ENCODE measurements at regions not wholly inside any gene's neighbourhood (a gene's known extent, or its start where the extent isn't known, plus 50 kb on each side); places are given as distances from the start of the nearest gene placed in this dataset.

DNA sequence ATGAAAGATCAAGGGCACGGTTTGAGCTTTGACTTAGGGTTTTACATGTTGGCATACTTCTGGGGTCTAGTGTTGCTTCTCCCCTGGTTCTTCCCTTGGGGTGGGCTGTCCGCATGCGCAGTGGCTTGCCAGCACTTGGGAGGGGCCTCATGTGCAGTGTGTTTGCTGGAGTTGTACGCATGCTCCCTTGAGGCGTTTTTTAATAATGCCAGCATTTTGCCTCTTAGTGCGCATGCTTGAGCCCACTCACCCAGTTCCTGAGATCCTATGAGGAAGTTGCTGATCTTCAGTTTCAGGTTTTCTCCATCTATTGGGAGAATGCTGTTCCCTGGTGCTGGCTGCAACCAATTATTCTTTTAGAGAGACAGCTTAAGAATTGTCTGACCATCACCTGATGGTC, 113.4 kb upstream of the GPR141 start:
- no peaks in the 10 kb centered on the region for H3K36me3 Mint-ChIP-seq (ENCODE audit: low read depth)
- Histone ChIP-seq H3K36me3 (ENCODE audit: insufficient read depth, low read length) (no peaks in the 10 kb centered on the region), H3K9me3 (ENCODE audit: control insufficient read depth in 1 of 2, insufficient read depth in 1 of 2, low read length in 2 of 2) (peaks cover 0 to 5% of the 10 kb centered on the region in 2 experiments), H3K27me3 (ENCODE audit: control insufficient read depth in 1 of 2, insufficient read depth in 2 of 2, low read length in 2 of 2) (peaks cover 3 to 13% of the 10 kb centered on the region in 2 experiments), H3K4me3 (ENCODE audit: low read length) (no peak overlapping the region), H3K27ac (ENCODE audit: low read depth in 1 of 2, low read length in 2 of 2) (no peak overlapping the region), H3K4me1 (ENCODE audit: insufficient read depth, low read length) (no peaks in the 10 kb centered on the region)
- H3K4me3 Mint-ChIP-seq: no peak overlapping the region
- ChIA-PET CTCF (no interaction called here), POLR2A (no interaction called here)
- no peak overlapping the region for H3K27ac Mint-ChIP-seq
- peaks cover 43% of the 10 kb centered on the region for H3K27me3 Mint-ChIP-seq
- no peak for ATAC-seq (ENCODE audit: poor library complexity)
- no peaks in the 10 kb centered on the region for H3K4me1 Mint-ChIP-seq (ENCODE audit: low read depth)
- no peak for DNase-seq
- no peaks in the 10 kb centered on the region for H3K9me3 Mint-ChIP-seq
- TF ChIP-seq, protein P1, sequence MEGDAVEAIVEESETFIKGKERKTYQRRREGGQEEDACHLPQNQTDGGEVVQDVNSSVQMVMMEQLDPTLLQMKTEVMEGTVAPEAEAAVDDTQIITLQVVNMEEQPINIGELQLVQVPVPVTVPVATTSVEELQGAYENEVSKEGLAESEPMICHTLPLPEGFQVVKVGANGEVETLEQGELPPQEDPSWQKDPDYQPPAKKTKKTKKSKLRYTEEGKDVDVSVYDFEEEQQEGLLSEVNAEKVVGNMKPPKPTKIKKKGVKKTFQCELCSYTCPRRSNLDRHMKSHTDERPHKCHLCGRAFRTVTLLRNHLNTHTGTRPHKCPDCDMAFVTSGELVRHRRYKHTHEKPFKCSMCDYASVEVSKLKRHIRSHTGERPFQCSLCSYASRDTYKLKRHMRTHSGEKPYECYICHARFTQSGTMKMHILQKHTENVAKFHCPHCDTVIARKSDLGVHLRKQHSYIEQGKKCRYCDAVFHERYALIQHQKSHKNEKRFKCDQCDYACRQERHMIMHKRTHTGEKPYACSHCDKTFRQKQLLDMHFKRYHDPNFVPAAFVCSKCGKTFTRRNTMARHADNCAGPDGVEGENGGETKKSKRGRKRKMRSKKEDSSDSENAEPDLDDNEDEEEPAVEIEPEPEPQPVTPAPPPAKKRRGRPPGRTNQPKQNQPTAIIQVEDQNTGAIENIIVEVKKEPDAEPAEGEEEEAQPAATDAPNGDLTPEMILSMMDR (IDR thresholded peaks at IDR 0.05): no peak
- intact Hi-C loops (cut with DNase I, micrococcal nuclease): no loop called here

DNA sequence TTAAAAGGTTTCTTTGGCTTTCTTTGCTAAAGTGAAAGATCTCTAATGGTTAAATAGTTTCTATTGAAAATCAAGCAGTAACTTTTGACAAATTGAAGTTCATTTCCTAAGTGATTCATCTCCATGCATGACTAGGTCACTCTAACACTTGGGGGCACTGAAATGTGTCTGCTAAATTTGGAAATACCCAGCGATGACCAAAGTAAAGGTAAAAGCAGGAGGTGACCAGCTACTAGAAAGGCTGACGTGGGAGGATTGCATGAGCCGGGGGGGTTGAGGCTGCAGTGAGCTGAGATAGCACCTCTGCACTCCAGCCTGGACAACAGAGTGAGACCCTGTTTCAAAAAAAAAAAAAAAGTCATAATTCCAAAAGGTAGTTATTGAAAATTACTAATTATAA, 111.8 kb upstream of the GPR141 start:
- Mint-ChIP-seq H3K4me3 (no peak overlapping the region), H3K27ac (no peak overlapping the region), H3K36me3 (ENCODE audit: low read depth) (no peaks in the 10 kb centered on the region), H3K9me3 (no peaks in the 10 kb centered on the region), H3K27me3 (peaks cover 37% of the 10 kb centered on the region), H3K4me1 (ENCODE audit: low read depth) (no peaks in the 10 kb centered on the region)
- ChIA-PET CTCF (no interaction called here), POLR2A (no interaction called here)
- Histone ChIP-seq H3K4me3 (ENCODE audit: low read length) (no peak overlapping the region), H3K9me3 (ENCODE audit: control insufficient read depth in 1 of 2, insufficient read depth in 1 of 2, low read length in 2 of 2) (peaks cover 0 to 5% of the 10 kb centered on the region in 2 experiments), H3K36me3 (ENCODE audit: insufficient read depth, low read length) (no peaks in the 10 kb centered on the region), H3K27me3 (ENCODE audit: control insufficient read depth in 1 of 2, insufficient read depth in 2 of 2, low read length in 2 of 2) (peaks cover 3 to 14% of the 10 kb centered on the region in 2 experiments), H3K4me1 (ENCODE audit: insufficient read depth, low read length) (no peaks in the 10 kb centered on the region), H3K27ac (ENCODE audit: low read depth in 1 of 2, low read length in 2 of 2) (no peak overlapping the region)
- no peak for ATAC-seq (ENCODE audit: poor library complexity)
- intact Hi-C loops (cut with DNase I, micrococcal nuclease): no loop called here
- TF ChIP-seq, protein P1 (IDR thresholded peaks at IDR 0.05): no peak
- DNase-seq: no peak

DNA sequence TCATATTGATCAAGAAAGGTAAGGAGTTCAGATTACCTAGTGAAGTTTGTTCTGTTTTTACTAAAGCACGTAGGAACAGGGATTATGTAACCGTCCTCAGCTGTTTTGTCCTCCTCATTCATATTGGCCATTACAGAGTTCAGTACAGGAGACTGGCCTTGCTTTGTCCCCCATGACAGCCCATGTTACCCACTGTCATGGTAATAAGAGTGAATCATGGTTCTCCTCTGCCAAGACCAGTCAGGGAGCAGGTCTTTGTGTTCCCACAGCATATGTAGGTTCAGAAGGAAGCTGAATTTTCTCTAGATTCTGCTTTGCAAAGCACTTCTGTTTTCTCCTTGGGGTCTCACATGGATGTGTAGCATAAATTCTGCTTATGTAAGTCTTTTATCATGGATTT, 106.2 kb upstream of the GPR141 start:
- Mint-ChIP-seq H3K4me1 (ENCODE audit: low read depth) (no peaks in the 10 kb centered on the region), H3K27me3 (peaks cover 6% of the 10 kb centered on the region), H3K9me3 (no peaks in the 10 kb centered on the region), H3K4me3 (no peak overlapping the region), H3K27ac (no peak overlapping the region), H3K36me3 (ENCODE audit: low read depth) (no peaks in the 10 kb centered on the region)
- intact Hi-C loops (cut with DNase I, micrococcal nuclease): no loop called here
- Histone ChIP-seq H3K4me3 (ENCODE audit: low read length) (no peak overlapping the region), H3K27ac (ENCODE audit: low read depth in 1 of 2, low read length in 2 of 2) (no peak overlapping the region), H3K36me3 (ENCODE audit: insufficient read depth, low read length) (no peaks in the 10 kb centered on the region), H3K4me1 (ENCODE audit: insufficient read depth, low read length) (no peaks in the 10 kb centered on the region), H3K9me3 (ENCODE audit: control insufficient read depth in 1 of 2, insufficient read depth in 1 of 2, low read length in 2 of 2) (no peaks in the 10 kb centered on the region), H3K27me3 (ENCODE audit: control insufficient read depth in 1 of 2, insufficient read depth in 2 of 2, low read length in 2 of 2) (peaks cover 0 to 5% of the 10 kb centered on the region in 2 experiments)
- DNase-seq (no peak), ATAC-seq (ENCODE audit: poor library complexity) (no peak)
- TF ChIP-seq, protein P1 (IDR thresholded peaks at IDR 0.05): no peak
- ChIA-PET POLR2A (no interaction called here), CTCF (no interaction called here)
